GM23338 (cell line): ENCODE measurements at regions not wholly inside any gene's neighbourhood (a gene's known extent, or its start where the extent isn't known, plus 50 kb on each side); places are given as distances from the start of the nearest gene placed in this dataset.

ENCODE experiments used
- ATAC-seq: fragments of 200-7000 bp; cut with Tn5 transposase; 3 replicates; pipeline ENCODE4 v1.9.1; 2020
- DNase-seq: peaks from one replicate; pipeline ENCODE4 v3.0.0-alpha.2; 2015; ENCODE audit warnings: low spot score
- H2AFZ ChIP-seq: fragments of 200-600 bp; sonication (generic); 2 replicates; pipeline ENCODE4 v1.8.0; 2016; ENCODE audit warnings: antibody characterized with exemption, mild to moderate bottlenecking, moderate library complexity
- H3F3A ChIP-seq: fragments of 200-600 bp; sonication (generic); replicated peaks from 2 replicates; pipeline ENCODE4 v1.8.0; 2017; ENCODE audit warnings: antibody characterized with exemption, mixed run types, low read depth
- H3K27ac ChIP-seq: fragments of 200-600 bp; sonication (generic); 2 replicates; pipeline ENCODE4 v1.6.1; 2016; ENCODE audit warnings: low read depth
- H3K27me3 ChIP-seq: fragments of 200-600 bp; sonication (generic); 2 replicates; pipeline ENCODE4 v1.8.0; 2016; ENCODE audit warnings: mild to moderate bottlenecking, mixed run types, moderate library complexity; ENCODE audit not compliant: insufficient read depth
- H3K36me3 ChIP-seq: fragments of 200-600 bp; sonication (generic); 2 replicates; pipeline ENCODE4 v1.8.0; 2016; ENCODE audit warnings: mild to moderate bottlenecking; ENCODE audit not compliant: insufficient read depth
- H3K4me1 ChIP-seq: fragments of 200-600 bp; sonication (generic); 2 replicates; pipeline ENCODE4 v1.8.0; 2016; ENCODE audit warnings: mild to moderate bottlenecking, moderate library complexity; ENCODE audit not compliant: insufficient read depth
- H3K4me2 ChIP-seq: fragments of 200-600 bp; sonication (generic); 2 replicates; pipeline ENCODE4 v1.7.1; 2017; ENCODE audit warnings: mixed run types
- H3K4me3 ChIP-seq: fragments of 200-600 bp; sonication (generic); 2 replicates; pipeline ENCODE4 v1.6.1; 2016; ENCODE audit warnings: mixed run types
- H3K79me2 ChIP-seq: fragments of 200-600 bp; sonication (generic); replicated peaks from 2 replicates; pipeline ENCODE4 v1.8.0; 2017; ENCODE audit warnings: mild to moderate bottlenecking; ENCODE audit not compliant: insufficient read depth
- H3K9me2 ChIP-seq: fragments of 200-600 bp; sonication (generic); 2 replicates; pipeline ENCODE4 v1.8.0; 2017; ENCODE audit not compliant: insufficient read depth
- H4K20me1 ChIP-seq: fragments of 200-600 bp; sonication (generic); replicated peaks from 2 replicates; pipeline ENCODE4 v1.8.0; 2017; ENCODE audit warnings: mild to moderate bottlenecking; ENCODE audit not compliant: insufficient read depth
- H3K27ac Mint-ChIP-seq: 2 replicates; pipeline ENCODE4 v1.8.0; 2020; ENCODE audit warnings: inconsistent platforms, mild to moderate bottlenecking, moderate library complexity, mixed read lengths
- H3K27me3 Mint-ChIP-seq: 3 replicates; pipeline ENCODE4 v1.8.0; 2022; ENCODE audit warnings: low read depth, mild to moderate bottlenecking, moderate library complexity, mixed read lengths, inconsistent platforms; ENCODE audit not compliant: insufficient read depth, poor library complexity
- H3K36me3 Mint-ChIP-seq: 3 replicates; pipeline ENCODE4 v1.8.0; 2021; ENCODE audit warnings: low read depth, mild to moderate bottlenecking, inconsistent platforms, moderate library complexity, mixed read lengths
- H3K4me1 Mint-ChIP-seq: 3 replicates; pipeline ENCODE4 v1.8.0; 2020; ENCODE audit warnings: mild to moderate bottlenecking, inconsistent platforms, mixed read lengths
- H3K4me3 Mint-ChIP-seq: 3 replicates; pipeline ENCODE4 v1.8.0; 2021; ENCODE audit warnings: moderate library complexity, mild to moderate bottlenecking, inconsistent platforms, mixed read lengths
- H3K9me3 Mint-ChIP-seq: 3 replicates; pipeline ENCODE4 v1.8.0; 2020; ENCODE audit warnings: moderate library complexity, mild to moderate bottlenecking, inconsistent platforms, mixed read lengths
- CREB1 ChIP-seq: fragments of 250-450 bp; sonication (Bioruptor Pico); IDR thresholded peaks from 2 replicates; pipeline ENCODE4 v1.5.0; 2020; ENCODE audit warnings: low read depth, mild to moderate bottlenecking, moderate library complexity
- CTCF ChIP-seq, 2 experiments: fragments of 200-600 bp in 1 of 2; sonication (generic) in 1 of 2; conservative IDR thresholded peaks; 2 replicates each; pipeline versions ENCODE4 v1.5.1 to v1.6.1; 2016 to 2017; ENCODE audit warnings: antibody characterized with exemption in 2 of 2, low read depth in 2 of 2, mild to moderate bottlenecking in 2 of 2, moderate library complexity in 1 of 2
- ETS1 ChIP-seq: IDR thresholded peaks from 2 replicates; pipeline ENCODE4 v1.6.1; 2016; ENCODE audit warnings: antibody characterized with exemption
- EZH2 ChIP-seq: fragments of 200-600 bp; sonication (generic); IDR thresholded peaks from one replicate; pipeline ENCODE4 v1.8.0; 2017; ENCODE audit warnings: antibody characterized with exemption, mild to moderate bottlenecking, low read depth; ENCODE audit not compliant: unreplicated experiment
- EZH2phosphoT487 ChIP-seq: fragments of 200-600 bp; sonication (generic); IDR thresholded peaks from one replicate; pipeline ENCODE4 v1.8.1; 2018; ENCODE audit warnings: antibody characterized with exemption; ENCODE audit not compliant: unreplicated experiment
- JUNB ChIP-seq: IDR thresholded peaks from one replicate; pipeline ENCODE4 v1.6.1; 2016; ENCODE audit warnings: antibody characterized with exemption; ENCODE audit not compliant: unreplicated experiment
- NANOG ChIP-seq: IDR thresholded peaks from 2 replicates; pipeline ENCODE4 v1.6.1; 2016; ENCODE audit warnings: antibody characterized with exemption, borderline replicate concordance
- POLR2AphosphoS5 ChIP-seq: IDR thresholded peaks from 2 replicates; pipeline ENCODE4 v1.6.1; 2016; ENCODE audit warnings: antibody characterized with exemption, low read depth
- REST ChIP-seq: IDR thresholded peaks from one replicate; pipeline ENCODE4 v1.6.1; 2018; ENCODE audit warnings: antibody characterized with exemption; ENCODE audit not compliant: unreplicated experiment
- STAT1 ChIP-seq: IDR thresholded peaks from one replicate; pipeline ENCODE4 v1.6.1; 2016; ENCODE audit warnings: antibody characterized with exemption; ENCODE audit not compliant: unreplicated experiment
- ZNF114 ChIP-seq: fragments of 250-450 bp; sonication (Bioruptor Pico); IDR thresholded peaks from 2 replicates; pipeline ENCODE4 v1.5.0; 2020; ENCODE audit warnings: mild to moderate bottlenecking, moderate library complexity
- ZNF331 ChIP-seq: fragments of 250-450 bp; sonication (Bioruptor Pico); IDR thresholded peaks from 2 replicates; pipeline ENCODE4 v1.5.0; 2020; ENCODE audit warnings: low read depth, mild to moderate bottlenecking, moderate library complexity
- ZNF462 ChIP-seq: fragments of 250-450 bp; sonication (Bioruptor Pico); IDR thresholded peaks from 2 replicates; pipeline ENCODE4 v1.5.0; 2020; ENCODE audit warnings: mild to moderate bottlenecking, moderate library complexity

GRCh38 chr4:65724973-65725372 is 54.7 kb upstream of the EPHA5 start:
- H3K36me3 ChIP-seq = no peaks in the 10 kb centered on the region
- no peaks in the 10 kb centered on the region for H4K20me1 ChIP-seq
- H3K9me3 Mint-ChIP-seq = no peaks in the 10 kb centered on the region
- no peaks in the 10 kb centered on the region for H3K36me3 Mint-ChIP-seq
- ATAC-seq (no peak), DNase-seq (no peak)
- H3K4me1 ChIP-seq = no peaks in the 10 kb centered on the region
- peaks cover 6% of the 10 kb centered on the region; the same call in 1 of the 2 replicates for H3K9me2 ChIP-seq
- no peak for TF ChIP-seq STAT1
- TF ChIP-seq JUNB = no peak
- no peak for TF ChIP-seq ETS1
- TF ChIP-seq EZH2 = no peak
- TF ChIP-seq NANOG = no peak
- no peak for TF ChIP-seq ZNF114 (CRISPR knock-in tag)
- no peak for TF ChIP-seq ZNF462
- no peak for TF ChIP-seq ZNF331
- TF ChIP-seq CREB1 (CRISPR knock-in tag) = no peak
- no peak for TF ChIP-seq CTCF (conservative IDR thresholded peaks at IDR 0.05; ENCODE audit: low read depth in 2 of 2)
- TF ChIP-seq POLR2AphosphoS5 = no peak
- TF ChIP-seq EZH2phosphoT487 = no peak
- TF ChIP-seq REST = no peak
- no peaks in the 10 kb centered on the region for H3F3A ChIP-seq
- no peaks in the 10 kb centered on the region for H3K4me1 Mint-ChIP-seq
- H3K27me3 ChIP-seq = no peaks in the 10 kb centered on the region
- no peak overlapping the region for H3K4me2 ChIP-seq
- H3K27ac Mint-ChIP-seq = no peak overlapping the region
- H3K4me3 Mint-ChIP-seq = no peak overlapping the region
- no peak overlapping the region for H2AFZ ChIP-seq
- H3K27ac ChIP-seq = no peak overlapping the region
- peaks cover 3% of the 10 kb centered on the region for H3K27me3 Mint-ChIP-seq
- H3K4me3 ChIP-seq = no peak overlapping the region
- no peaks in the 10 kb centered on the region for H3K79me2 ChIP-seq
